HG02970 (cell line): ENCODE measurements at regions not wholly inside any gene's neighbourhood (a gene's known extent, or its start where the extent isn't known, plus 50 kb on each side); places are given as distances from the start of the nearest gene placed in this dataset.
"Not testable (repeated sequence)": the region's sequence is repeated elsewhere in the genome, so short reads cannot be mapped to it uniquely, and the experiment has no call there.

Experiments used
- ATAC-seq: cut with Tn5 transposase; IDR thresholded peaks from one replicate; pipeline ENCODE4 v1.9.1; 2021; ENCODE audit warnings: mild to moderate bottlenecking, moderate library complexity, moderate number of reproducible peaks; ENCODE audit not compliant: unreplicated experiment, low FRiP score

DNA sequence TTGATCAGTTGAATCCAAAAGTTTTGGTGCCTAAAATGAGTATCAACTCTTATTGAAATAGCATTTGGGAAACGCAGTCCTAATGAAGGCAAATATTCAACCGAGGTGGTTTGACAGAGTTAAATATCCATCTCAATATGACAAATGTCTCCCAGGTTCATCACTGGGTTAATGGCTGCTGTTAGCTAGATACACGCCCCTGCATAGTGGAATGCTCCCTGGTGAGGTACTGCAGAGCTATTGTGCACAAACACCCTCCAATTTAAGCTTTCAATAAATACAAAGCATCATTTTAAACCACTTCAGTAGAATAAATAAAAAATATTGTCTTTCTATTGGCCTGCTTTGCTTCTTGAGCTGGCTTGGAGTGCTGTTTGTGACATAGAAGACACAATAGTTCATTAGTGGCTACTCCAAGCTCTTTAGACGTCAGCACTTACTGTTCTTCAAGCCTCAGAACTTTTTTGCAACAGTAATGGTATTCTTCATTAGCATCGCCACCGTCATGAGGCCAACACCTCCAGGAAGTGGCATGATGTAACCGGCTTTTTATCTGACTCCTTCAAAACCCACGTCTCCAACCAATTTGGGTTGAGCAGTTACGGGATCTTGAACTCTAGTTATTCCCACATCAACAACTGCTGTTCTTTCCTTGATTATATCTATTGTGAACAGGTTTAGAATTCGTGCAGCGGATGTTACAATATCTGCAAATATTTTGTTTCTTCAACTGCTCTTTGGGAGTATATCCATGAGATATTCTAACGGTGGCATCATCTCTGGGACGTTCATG lies 1159.6 kb upstream of the EPHA6 start:
- ATAC-seq = no peak

DNA sequence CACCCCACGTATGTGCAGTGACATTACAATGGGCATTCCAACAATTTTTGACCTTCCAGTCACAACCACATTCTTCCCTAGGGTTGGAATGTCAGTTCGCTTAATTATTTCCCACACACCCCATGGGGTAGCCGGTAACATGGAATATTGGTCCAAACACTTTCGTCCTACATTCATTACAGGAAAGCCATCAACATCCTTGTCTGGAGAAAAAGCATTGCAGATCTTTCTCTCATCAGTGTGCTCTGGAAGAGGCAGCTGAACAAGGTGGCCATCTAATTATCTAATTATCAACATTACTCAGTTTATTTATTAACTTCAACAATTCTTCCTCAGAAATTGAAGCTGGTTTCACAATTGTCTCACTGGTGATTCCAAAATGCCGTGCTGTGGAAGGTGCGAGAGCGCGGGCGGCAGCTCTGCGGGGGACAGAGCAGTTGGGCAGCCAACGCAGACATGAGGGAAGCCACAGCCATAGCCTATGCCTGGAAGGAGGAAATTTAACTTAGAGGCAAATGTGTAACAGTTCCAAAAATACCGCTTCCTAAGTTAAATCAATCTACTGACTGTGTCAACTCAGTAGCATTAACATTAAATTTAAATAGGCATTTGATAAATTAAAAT lies 1158.9 kb upstream of the EPHA6 start:
- no peak for ATAC-seq

DNA sequence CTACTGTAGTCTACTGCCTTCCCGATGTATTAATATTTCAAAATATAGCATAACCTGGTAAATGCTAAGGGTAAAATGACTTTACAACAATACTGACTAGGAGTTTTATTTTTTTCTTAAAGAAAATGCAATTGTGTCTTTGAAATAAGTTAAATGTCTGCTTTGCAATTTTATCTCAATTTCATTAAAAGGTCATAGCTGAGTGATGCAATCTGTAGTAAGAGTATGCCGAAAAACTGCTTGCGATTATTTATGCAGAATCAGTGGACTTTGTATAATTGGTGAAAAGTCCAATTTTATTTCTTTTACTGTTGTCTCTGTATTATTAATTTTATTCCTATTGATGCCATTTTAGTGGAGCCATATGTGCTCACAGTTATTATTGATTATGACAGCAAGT lies 1143.6 kb upstream of the EPHA6 start:
- ATAC-seq = no peak

GRCh38 chr3:95673215-95673614 lies 1141.2 kb upstream of the EPHA6 start:
- ATAC-seq = no peak

- ATAC-seq = no peak
These were observed 1108.5 kb upstream of the EPHA6 start for GRCh38 chr3:95705786-95706418.

- no peak for ATAC-seq
These were observed 1107.1 kb upstream of the EPHA6 start for GRCh38 chr3:95707268-95707667.

DNA sequence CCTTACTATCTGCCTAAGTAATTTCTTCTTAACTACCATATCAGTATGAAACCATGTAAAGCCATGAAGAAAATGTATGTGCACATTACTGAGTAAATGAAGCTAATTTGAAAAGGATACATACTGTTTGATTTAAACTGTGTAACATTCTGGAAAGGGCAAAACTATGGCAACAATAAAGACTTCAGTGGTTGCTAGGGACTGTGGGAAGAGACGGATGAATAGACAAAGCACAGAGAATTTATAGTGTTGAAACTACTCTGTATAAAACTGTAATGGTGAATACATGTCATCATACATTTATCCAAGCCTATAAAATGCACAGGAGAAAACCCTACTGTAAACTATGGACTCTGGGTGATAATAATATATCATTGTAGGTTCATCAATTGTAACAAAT lies 1103.7 kb upstream of the EPHA6 start:
- ATAC-seq = no peak

DNA sequence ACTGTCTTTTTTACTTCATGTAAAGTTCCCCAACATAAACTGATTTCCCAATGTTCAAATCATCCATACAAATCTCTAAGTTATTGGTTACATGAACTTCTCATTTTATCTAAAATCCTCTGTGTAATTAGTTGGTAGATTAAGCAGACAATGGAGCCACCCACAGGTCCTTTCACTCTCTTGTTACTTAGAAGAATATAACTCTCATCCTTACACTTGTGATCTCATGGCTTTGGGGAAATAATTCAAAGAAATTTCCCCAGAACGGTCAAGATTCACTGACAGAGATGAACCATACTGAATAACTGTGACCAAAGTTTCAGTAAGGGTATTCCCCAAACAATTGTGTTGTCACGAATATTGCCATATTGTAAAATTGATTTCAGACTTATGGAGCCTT lies 1102.6 kb upstream of the EPHA6 start:
- ATAC-seq = no peak

- ATAC-seq = no peak
These were observed 1099.3 kb upstream of the EPHA6 start for GRCh38 chr3:95715128-95715527.

GRCh38 chr3:95717048-95717447 lies 1097.3 kb upstream of the EPHA6 start:
- no peak for ATAC-seq

GRCh38 chr3:95718168-95718567 lies 1096.2 kb upstream of the EPHA6 start:
- no peak for ATAC-seq

DNA sequence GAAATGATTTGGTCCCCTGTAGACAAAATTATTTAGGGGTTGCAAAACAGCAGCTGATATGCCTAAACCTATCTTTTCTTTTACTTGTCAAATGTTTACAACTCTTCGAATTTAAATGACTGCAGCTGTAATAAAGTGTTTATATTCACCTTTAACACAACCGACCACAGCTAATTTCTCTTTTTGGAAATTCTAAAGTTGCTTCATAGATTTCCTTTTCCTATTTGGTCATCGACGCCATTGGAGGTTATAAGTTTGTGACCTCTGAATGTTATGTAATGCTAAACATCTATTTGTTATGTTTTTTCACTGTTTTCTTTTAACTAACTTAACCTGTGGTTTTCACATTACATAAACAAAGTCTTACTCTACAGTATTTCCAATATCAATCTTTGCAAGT lies 1094.9 kb upstream of the EPHA6 start:
- ATAC-seq = no peak

DNA sequence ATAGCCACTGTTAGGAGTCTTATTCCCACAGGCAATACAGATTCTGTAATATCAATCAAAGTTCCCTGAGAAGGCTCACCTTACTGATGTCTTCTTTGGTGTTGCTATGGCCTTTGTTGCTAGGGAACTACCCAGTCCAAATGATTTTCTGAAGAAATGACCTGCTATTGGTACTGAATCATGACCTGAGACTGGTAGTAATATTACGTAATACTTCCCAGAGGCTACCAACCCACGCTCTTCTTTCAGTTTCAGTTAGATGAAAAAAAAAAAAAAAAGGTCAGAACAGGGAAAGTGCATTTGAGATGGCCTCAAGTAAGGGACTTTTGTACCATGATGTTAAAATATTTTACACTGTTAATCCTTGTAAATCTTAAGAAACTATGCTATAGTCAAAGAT lies 1092.5 kb upstream of the EPHA6 start:
- ATAC-seq = peak; percentile 78

GRCh38 chr3:95725770-95726169 lies 1088.6 kb upstream of the EPHA6 start:
- no peak for ATAC-seq

DNA sequence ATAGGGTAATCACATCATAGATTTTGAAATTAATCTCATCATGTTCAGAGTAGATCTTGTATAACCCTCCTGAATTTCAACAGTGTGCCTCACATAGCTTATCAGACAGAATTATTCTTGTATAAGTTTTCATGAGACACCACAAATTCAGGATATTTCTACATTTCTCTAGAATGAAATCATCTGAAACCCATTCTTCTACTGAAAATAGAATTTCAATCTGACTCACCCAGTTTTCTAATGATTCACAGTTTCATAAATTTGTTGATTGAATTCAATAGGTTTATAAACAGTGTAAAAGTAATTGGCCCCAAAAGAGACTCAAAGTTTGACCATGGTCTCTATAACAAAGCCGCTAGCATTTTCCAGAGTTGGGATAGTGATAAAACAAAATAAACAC lies 1082.6 kb upstream of the EPHA6 start:
- no peak for ATAC-seq

DNA sequence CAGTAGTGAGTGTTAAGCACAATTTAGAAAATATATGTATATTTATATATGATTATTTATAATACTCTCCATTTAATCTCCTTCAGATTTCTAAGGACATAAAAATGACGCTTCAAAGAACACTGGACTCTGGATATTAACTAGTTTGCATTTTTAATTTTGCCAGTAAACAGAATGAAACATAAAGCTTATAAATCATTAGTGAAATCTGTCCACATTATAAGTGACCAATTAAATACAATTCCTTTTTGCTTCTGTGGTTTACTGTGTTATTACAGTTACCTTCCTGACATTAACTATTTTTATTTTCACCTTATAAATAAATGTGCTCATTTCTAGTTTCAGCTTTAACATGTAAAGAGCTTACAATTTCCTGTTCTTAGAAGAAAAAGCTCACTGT lies 1081.1 kb upstream of the EPHA6 start:
- ATAC-seq = no peak

DNA sequence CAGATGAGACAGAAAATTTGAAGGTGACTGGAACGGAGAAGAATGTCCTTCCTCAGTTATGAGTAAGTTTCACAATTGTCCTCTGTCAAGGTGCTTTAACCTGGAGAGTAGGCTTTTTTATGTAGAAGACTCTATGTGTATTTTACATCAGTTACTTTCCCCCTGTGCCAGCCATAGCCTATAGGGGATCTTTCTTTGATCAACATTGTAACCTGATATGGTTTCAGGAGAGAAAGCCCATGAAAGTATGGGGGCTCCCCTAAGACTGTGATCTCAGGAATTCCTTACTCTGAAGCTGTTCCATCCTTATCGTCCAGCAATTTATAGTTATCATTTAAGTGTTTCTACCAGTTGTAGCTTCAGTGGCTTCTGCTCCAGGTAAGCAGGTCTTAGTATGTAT lies 1076.3 kb upstream of the EPHA6 start:
- ATAC-seq = no peak

GRCh38 chr3:95744896-95745295 lies 1069.5 kb upstream of the EPHA6 start:
- ATAC-seq = not testable (repeated sequence)

DNA sequence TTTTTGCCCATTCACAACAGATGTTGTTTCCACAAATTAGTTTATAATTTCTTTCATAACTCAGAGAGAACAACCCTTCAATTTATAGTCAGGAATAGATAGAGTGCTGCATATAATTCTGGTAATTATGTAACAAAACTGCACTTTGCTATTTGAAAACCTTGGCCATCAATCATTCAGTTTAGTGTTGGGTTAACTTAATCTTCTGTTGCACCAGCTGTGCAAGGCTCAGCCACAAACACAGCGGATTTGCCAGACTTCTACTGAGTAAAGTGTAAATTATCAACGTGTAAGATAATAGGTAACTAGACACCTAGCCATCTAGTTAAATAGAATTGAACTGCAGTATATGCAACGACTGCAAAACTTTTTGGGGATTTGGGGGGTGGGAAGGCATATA lies 1064.3 kb upstream of the EPHA6 start:
- no peak for ATAC-seq

GRCh38 chr3:95751509-95751908 lies 1062.9 kb upstream of the EPHA6 start:
- no peak for ATAC-seq

GRCh38 chr3:95752199-95752598 lies 1062.2 kb upstream of the EPHA6 start:
- ATAC-seq = no peak

GRCh38 chr3:95758707-95759106 lies 1055.7 kb upstream of the EPHA6 start:
- no peak for ATAC-seq
